Skin epidermis (tissue), 12 donors: ENCODE measurements at regions not wholly inside any gene's neighbourhood (a gene's known extent, or its start where the extent isn't known, plus 50 kb on each side); places are given as distances from the start of the nearest gene placed in this dataset.

Experiments
- H3K27ac ChIP-seq, 21 experiments: fragments of 200-600 bp; sonication (generic) in 11 of 21; one replicate each; pipeline ENCODE4 v1.5.0; 2020; ENCODE audit warnings: mild to moderate bottlenecking in 3 of 21, inconsistent platforms in 2 of 21, moderate library complexity in 2 of 21
- H3K4me3 ChIP-seq, 7 experiments: fragments of 200-600 bp; sonication (generic) in 2 of 7; one replicate each; pipeline ENCODE4 v1.5.0; 2020; ENCODE audit warnings: inconsistent platforms in 2 of 7, mild to moderate bottlenecking in 2 of 7, moderate library complexity in 1 of 7

GRCh38 chr3:130258532-130258952, 86.9 kb upstream of the COL6A5 start:
- Histone ChIP-seq H3K27ac (peak overlapping the region in 7 of 21 experiments; percentile 35 to 58 (median 52)), H3K4me3 (no peak overlapping the region)

GRCh38 chr3:130259166-130259874, 86.2 kb upstream of the COL6A5 start:
- peak overlapping the region in 7 of 21 experiments; percentile 30 to 58 (median 50) for H3K27ac ChIP-seq
- H3K4me3 ChIP-seq, result no peak overlapping the region

GRCh38 chr3:130260918-130261317, 84.6 kb upstream of the COL6A5 start:
- H3K27ac ChIP-seq, result peak overlapping the region in 1 of 21 experiments; percentile 3
- H3K4me3 ChIP-seq, result no peak overlapping the region

- no peak overlapping the region for H3K27ac ChIP-seq
- no peak overlapping the region for H3K4me3 ChIP-seq
Observed at GRCh38 chr3:130263708-130264107, 81.8 kb upstream of the COL6A5 start.

GRCh38 chr3:130266817-130267216, 78.7 kb upstream of the COL6A5 start:
- Histone ChIP-seq H3K27ac (no peak overlapping the region), H3K4me3 (no peak overlapping the region)

GRCh38 chr3:130276203-130276803, 69.2 kb upstream of the COL6A5 start:
- H3K27ac ChIP-seq, result no peak overlapping the region
- no peak overlapping the region for H3K4me3 ChIP-seq

GRCh38 chr3:130288670-130289069, 56.8 kb upstream of the COL6A5 start:
- Histone ChIP-seq H3K4me3 (no peak overlapping the region), H3K27ac (no peak overlapping the region)

GRCh38 chr3:130291148-130291547, 54.3 kb upstream of the COL6A5 start:
- H3K4me3 ChIP-seq, result no peak overlapping the region
- H3K27ac ChIP-seq, result no peak overlapping the region

- H3K27ac ChIP-seq, result no peak overlapping the region
- no peak overlapping the region for H3K4me3 ChIP-seq
Observed at GRCh38 chr3:130293247-130293646, 52.2 kb upstream of the COL6A5 start.
